Lower leg skin (tissue), 3 donors: ENCODE measurements at regions not wholly inside any gene's neighbourhood (a gene's known extent, or its start where the extent isn't known, plus 50 kb on each side); places are given as distances from the start of the nearest gene placed in this dataset.

ENCODE experiments used
- CTCF ChIP-seq, 3 donors: fragments of 450-650 bp; IDR thresholded peaks; one replicate each; pipeline ENCODE4 v1.5.1; 2016; ENCODE audit warnings: antibody characterized with exemption in 3 of 3, mild to moderate bottlenecking in 3 of 3, moderate library complexity in 2 of 3
- POLR2A ChIP-seq, 2 donors: fragments of 450-650 bp; IDR thresholded peaks; one replicate each; pipeline ENCODE4 v1.6.1; 2016 to 2017; ENCODE audit warnings: antibody characterized with exemption in 2 of 2, mild to moderate bottlenecking in 1 of 2, moderate library complexity in 1 of 2

- TF ChIP-seq POLR2A (IDR thresholded peaks at IDR 0.05) (no peak), CTCF (IDR thresholded peaks at IDR 0.05) (no peak)
These were observed 146.3 kb upstream of the TWIST2 start for GRCh38 chr2:238701341-238702206.
